ENCODE measurements at regions not wholly inside any gene's neighbourhood (a gene's known extent, or its start where the extent isn't known, plus 50 kb on each side); places are given as distances from the start of the nearest gene placed in this dataset.

DNA sequence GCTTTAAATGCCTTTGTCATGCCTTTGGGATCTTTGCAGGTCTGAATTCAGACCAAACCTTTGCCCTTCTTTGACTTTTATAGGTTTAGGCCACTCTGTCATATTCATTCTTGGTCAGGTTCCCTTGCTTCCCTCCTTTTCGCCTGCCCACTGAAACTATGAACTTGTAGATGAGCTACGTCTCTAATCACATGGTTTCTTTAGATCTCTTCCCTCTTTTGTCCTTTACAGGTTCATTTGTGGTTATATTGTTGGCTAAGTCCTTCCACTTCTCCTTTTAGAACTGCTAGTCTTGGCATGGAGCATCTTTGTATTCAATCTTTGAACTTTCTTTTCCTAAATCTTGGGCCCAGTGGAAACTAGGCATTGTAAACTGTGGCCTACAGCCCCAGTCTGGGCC, 104.0 kb upstream of the ZEB1 start:
- H2AFZ ChIP-seq (ENCODE audit: low read depth, low read length, poor library complexity, severe bottlenecking), result no peak overlapping the region
- CTCF ChIA-PET, result no interaction called here

GRCh38 chr10:31219306-31219705, 99.7 kb upstream of the ZEB1 start:
- Histone ChIP-seq H3K4me1 (ENCODE audit: control insufficient read depth in 1 of 2, insufficient read depth in 2 of 2, low read length in 2 of 2) (no peaks in the 10 kb centered on the region), H3K4me2 (ENCODE audit: low read length) (no peak overlapping the region), H3K9me3 (ENCODE audit: control insufficient read depth in 1 of 2, insufficient read depth in 1 of 2, low read depth in 1 of 2, low read length in 2 of 2) (no peaks in the 10 kb centered on the region), H3K4me3 (replicated peaks in 1 of 2; ENCODE audit: low read depth in 1 of 2, low read length in 2 of 2) (no peak overlapping the region), H3K9ac (ENCODE audit: low read length) (no peak overlapping the region), H2AFZ (ENCODE audit: low read depth, low read length, poor library complexity, severe bottlenecking) (no peak overlapping the region), H3K79me2 (ENCODE audit: insufficient read depth, low read length) (no peaks in the 10 kb centered on the region), H4K20me1 (ENCODE audit: insufficient read depth) (no peaks in the 10 kb centered on the region), H3K27me3 (ENCODE audit: insufficient read depth, low read length) (no peaks in the 10 kb centered on the region), H3K27ac (ENCODE audit: low read depth, low read length) (no peak overlapping the region), H3K36me3 (ENCODE audit: control insufficient read depth in 1 of 2, insufficient read depth in 2 of 2, low read length in 2 of 2) (no peaks in the 10 kb centered on the region), H3K9me2 (ENCODE audit: insufficient read depth) (no peaks in the 10 kb centered on the region)
- DNase-seq (ENCODE audit: low read depth, low spot score) (no peak), ATAC-seq (no peak)
- ChIA-PET POLR2A (no interaction called here), RAD21 (ENCODE audit: low non-redundant PET in 1 of 2, low total read pairs in 2 of 2, uncharacterized antibody in 2 of 2, unreplicated experiment in 2 of 2) (no interaction called here), CTCF (no interaction called here)
- intact Hi-C loops (cut with micrococcal nuclease), result no loop called here
- no TSS peak for BruUV-seq (replicated peaks)
- TF ChIP-seq ZNF274 (IDR thresholded peaks at IDR 0.05; ENCODE audit: low read depth, low read length) (no peak), EZH2phosphoT487 (IDR thresholded peaks at IDR 0.05; ENCODE audit: borderline replicate concordance) (no peak), POLR2AphosphoS5 (IDR thresholded peaks at IDR 0.05; ENCODE audit: low read depth, low read length) (no peak), RAD21 (IDR thresholded peaks at IDR 0.05; ENCODE audit: low read depth) (no peak), FOSL1 (IDR thresholded peaks at IDR 0.05; ENCODE audit: low read depth) (no peak), ZFX (IDR thresholded peaks at IDR 0.05) (no peak), POLR2A (IDR thresholded peaks at IDR 0.05; ENCODE audit: borderline replicate concordance, extremely low read depth, insufficient read depth, insufficient read length) (no peak), YY1 (IDR thresholded peaks at IDR 0.05; ENCODE audit: extremely low read depth, insufficient replicate concordance, low read depth, low read length) (no peak), EZH2 (IDR thresholded peaks at IDR 0.05) (no peak), SRF (IDR thresholded peaks at IDR 0.05; ENCODE audit: low read depth) (no peak), CEBPB (IDR thresholded peaks at IDR 0.05; ENCODE audit: low read depth) (no peak)
- TF ChIP-seq, protein P1, sequence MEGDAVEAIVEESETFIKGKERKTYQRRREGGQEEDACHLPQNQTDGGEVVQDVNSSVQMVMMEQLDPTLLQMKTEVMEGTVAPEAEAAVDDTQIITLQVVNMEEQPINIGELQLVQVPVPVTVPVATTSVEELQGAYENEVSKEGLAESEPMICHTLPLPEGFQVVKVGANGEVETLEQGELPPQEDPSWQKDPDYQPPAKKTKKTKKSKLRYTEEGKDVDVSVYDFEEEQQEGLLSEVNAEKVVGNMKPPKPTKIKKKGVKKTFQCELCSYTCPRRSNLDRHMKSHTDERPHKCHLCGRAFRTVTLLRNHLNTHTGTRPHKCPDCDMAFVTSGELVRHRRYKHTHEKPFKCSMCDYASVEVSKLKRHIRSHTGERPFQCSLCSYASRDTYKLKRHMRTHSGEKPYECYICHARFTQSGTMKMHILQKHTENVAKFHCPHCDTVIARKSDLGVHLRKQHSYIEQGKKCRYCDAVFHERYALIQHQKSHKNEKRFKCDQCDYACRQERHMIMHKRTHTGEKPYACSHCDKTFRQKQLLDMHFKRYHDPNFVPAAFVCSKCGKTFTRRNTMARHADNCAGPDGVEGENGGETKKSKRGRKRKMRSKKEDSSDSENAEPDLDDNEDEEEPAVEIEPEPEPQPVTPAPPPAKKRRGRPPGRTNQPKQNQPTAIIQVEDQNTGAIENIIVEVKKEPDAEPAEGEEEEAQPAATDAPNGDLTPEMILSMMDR (IDR thresholded peaks at IDR 0.05 in 2 of 3, conservative IDR thresholded peaks at IDR 0.05 in 1 of 3; ENCODE audit: borderline replicate concordance in 1 of 3, insufficient read depth in 1 of 3, low read depth in 2 of 3, low read length in 2 of 3), result no peak
- TF ChIP-seq, protein P2, sequence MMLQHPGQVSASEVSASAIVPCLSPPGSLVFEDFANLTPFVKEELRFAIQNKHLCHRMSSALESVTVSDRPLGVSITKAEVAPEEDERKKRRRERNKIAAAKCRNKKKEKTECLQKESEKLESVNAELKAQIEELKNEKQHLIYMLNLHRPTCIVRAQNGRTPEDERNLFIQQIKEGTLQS (IDR thresholded peaks at IDR 0.05), result no peak
- TF ChIP-seq, protein P3, sequence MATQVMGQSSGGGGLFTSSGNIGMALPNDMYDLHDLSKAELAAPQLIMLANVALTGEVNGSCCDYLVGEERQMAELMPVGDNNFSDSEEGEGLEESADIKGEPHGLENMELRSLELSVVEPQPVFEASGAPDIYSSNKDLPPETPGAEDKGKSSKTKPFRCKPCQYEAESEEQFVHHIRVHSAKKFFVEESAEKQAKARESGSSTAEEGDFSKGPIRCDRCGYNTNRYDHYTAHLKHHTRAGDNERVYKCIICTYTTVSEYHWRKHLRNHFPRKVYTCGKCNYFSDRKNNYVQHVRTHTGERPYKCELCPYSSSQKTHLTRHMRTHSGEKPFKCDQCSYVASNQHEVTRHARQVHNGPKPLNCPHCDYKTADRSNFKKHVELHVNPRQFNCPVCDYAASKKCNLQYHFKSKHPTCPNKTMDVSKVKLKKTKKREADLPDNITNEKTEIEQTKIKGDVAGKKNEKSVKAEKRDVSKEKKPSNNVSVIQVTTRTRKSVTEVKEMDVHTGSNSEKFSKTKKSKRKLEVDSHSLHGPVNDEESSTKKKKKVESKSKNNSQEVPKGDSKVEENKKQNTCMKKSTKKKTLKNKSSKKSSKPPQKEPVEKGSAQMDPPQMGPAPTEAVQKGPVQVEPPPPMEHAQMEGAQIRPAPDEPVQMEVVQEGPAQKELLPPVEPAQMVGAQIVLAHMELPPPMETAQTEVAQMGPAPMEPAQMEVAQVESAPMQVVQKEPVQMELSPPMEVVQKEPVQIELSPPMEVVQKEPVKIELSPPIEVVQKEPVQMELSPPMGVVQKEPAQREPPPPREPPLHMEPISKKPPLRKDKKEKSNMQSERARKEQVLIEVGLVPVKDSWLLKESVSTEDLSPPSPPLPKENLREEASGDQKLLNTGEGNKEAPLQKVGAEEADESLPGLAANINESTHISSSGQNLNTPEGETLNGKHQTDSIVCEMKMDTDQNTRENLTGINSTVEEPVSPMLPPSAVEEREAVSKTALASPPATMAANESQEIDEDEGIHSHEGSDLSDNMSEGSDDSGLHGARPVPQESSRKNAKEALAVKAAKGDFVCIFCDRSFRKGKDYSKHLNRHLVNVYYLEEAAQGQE (IDR thresholded peaks at IDR 0.05; ENCODE audit: low read depth), result no peak

More for the DNA sequence above, 104.0 kb upstream of the ZEB1 start:
- Histone ChIP-seq H3K4me2 (ENCODE audit: low read length) (no peak overlapping the region), H3K36me3 (ENCODE audit: control insufficient read depth in 1 of 2, insufficient read depth in 2 of 2, low read length in 2 of 2) (no peaks in the 10 kb centered on the region), H3K9me3 (ENCODE audit: control insufficient read depth in 1 of 2, insufficient read depth in 1 of 2, low read depth in 1 of 2, low read length in 2 of 2) (no peaks in the 10 kb centered on the region), H3K27ac (ENCODE audit: low read depth, low read length) (no peak overlapping the region), H3K79me2 (ENCODE audit: insufficient read depth, low read length) (no peaks in the 10 kb centered on the region), H3K27me3 (ENCODE audit: insufficient read depth, low read length) (no peaks in the 10 kb centered on the region), H3K9me2 (ENCODE audit: insufficient read depth) (no peaks in the 10 kb centered on the region), H3K9ac (ENCODE audit: low read length) (no peak overlapping the region), H3K4me3 (replicated peaks in 1 of 2; ENCODE audit: low read depth in 1 of 2, low read length in 2 of 2) (no peak overlapping the region), H4K20me1 (ENCODE audit: insufficient read depth) (no peaks in the 10 kb centered on the region), H3K4me1 (ENCODE audit: control insufficient read depth in 1 of 2, insufficient read depth in 2 of 2, low read length in 2 of 2) (no peaks in the 10 kb centered on the region)
- RAD21 ChIA-PET (ENCODE audit: low non-redundant PET in 1 of 2, low total read pairs in 2 of 2, uncharacterized antibody in 2 of 2, unreplicated experiment in 2 of 2), result no interaction called here
- intact Hi-C loops (cut with micrococcal nuclease), result no loop called here
- ATAC-seq (no peak), DNase-seq (ENCODE audit: low read depth, low spot score) (no peak)
- no TSS peak for BruUV-seq (replicated peaks)
- TF ChIP-seq JUND (IDR thresholded peaks at IDR 0.05), result no peak
- no peak for TF ChIP-seq TCF7L2 (IDR thresholded peaks at IDR 0.05; ENCODE audit: borderline replicate concordance, extremely low read depth, insufficient read depth, insufficient read length)
- no peak for TF ChIP-seq SP1 (IDR thresholded peaks at IDR 0.05; ENCODE audit: low read depth)
- no peak for TF ChIP-seq FOSL1 (IDR thresholded peaks at IDR 0.05; ENCODE audit: low read depth)
- POLR2A ChIA-PET, result no interaction called here
